ENCODE measurements at regions not wholly inside any gene's neighbourhood (a gene's known extent, or its start where the extent isn't known, plus 50 kb on each side); places are given as distances from the start of the nearest gene placed in this dataset.

GRCh38 chr14:42138406-42138805 is 531.7 kb downstream of the LRFN5 start:
- no peak for DNase-seq

- no peak for DNase-seq
These were observed 524.1 kb downstream of the LRFN5 start for GRCh38 chr14:42130815-42131214.

GRCh38 chr14:42123526-42123925 is 516.9 kb downstream of the LRFN5 start:
- no peak for DNase-seq

- peak; percentile 55 for DNase-seq
These were observed 506.8 kb downstream of the LRFN5 start for GRCh38 chr14:42113358-42114069.

GRCh38 chr14:42112108-42112507 is 505.4 kb downstream of the LRFN5 start:
- DNase-seq, result no peak

- no peak for DNase-seq
These were observed 504.7 kb downstream of the LRFN5 start for GRCh38 chr14:42111355-42111754.

GRCh38 chr14:42110167-42110566 is 503.5 kb downstream of the LRFN5 start:
- peak; percentile 4 for DNase-seq

- DNase-seq, result no peak
These were observed 488.5 kb downstream of the LRFN5 start for GRCh38 chr14:42095155-42095554.

GRCh38 chr14:42090122-42090521 is 483.4 kb downstream of the LRFN5 start:
- no peak for DNase-seq

GRCh38 chr14:42079911-42080310 is 473.2 kb downstream of the LRFN5 start:
- no peak for DNase-seq

GRCh38 chr14:42078345-42078744 is 471.7 kb downstream of the LRFN5 start:
- no peak for DNase-seq

GRCh38 chr14:42070031-42070430 is 463.4 kb downstream of the LRFN5 start:
- DNase-seq, result no peak

- no peak for DNase-seq
These were observed 450.4 kb downstream of the LRFN5 start for GRCh38 chr14:42057111-42057510.

- no peak for DNase-seq
These were observed 440.9 kb downstream of the LRFN5 start for GRCh38 chr14:42047421-42048055.

- DNase-seq, result no peak
These were observed 438.7 kb downstream of the LRFN5 start for GRCh38 chr14:42045383-42045782.

- DNase-seq, result no peak
These were observed 421.9 kb downstream of the LRFN5 start for GRCh38 chr14:42028607-42029006.

- DNase-seq, result no peak
These were observed 420.6 kb downstream of the LRFN5 start for GRCh38 chr14:42027271-42027670.

GRCh38 chr14:42023452-42023851 is 416.8 kb downstream of the LRFN5 start:
- DNase-seq, result peak; percentile 2

- DNase-seq, result no peak
These were observed 407.6 kb downstream of the LRFN5 start for GRCh38 chr14:42014301-42014700.

- DNase-seq, result no peak
These were observed 406.9 kb downstream of the LRFN5 start for GRCh38 chr14:42013559-42013958.

- DNase-seq, result no peak
These were observed 406.5 kb downstream of the LRFN5 start for GRCh38 chr14:42013153-42013552.

GRCh38 chr14:42011221-42011620 is 404.5 kb downstream of the LRFN5 start:
- DNase-seq, result no peak

GRCh38 chr14:42004321-42004720 is 397.6 kb downstream of the LRFN5 start:
- peak; percentile 41 for DNase-seq

GRCh38 chr14:42002141-42002540 is 395.5 kb downstream of the LRFN5 start:
- no peak for DNase-seq

- DNase-seq, result no peak
These were observed 394.8 kb downstream of the LRFN5 start for GRCh38 chr14:42001431-42001830.
